GM12878 (cell line): ENCODE measurements at regions not wholly inside any gene's neighbourhood (a gene's known extent, or its start where the extent isn't known, plus 50 kb on each side); places are given as distances from the start of the nearest gene placed in this dataset.

Experiments
- ATAC-seq: fragments of 200-7000 bp; cut with Tn5 transposase; 3 replicates; pipeline ENCODE4 v1.9.1; 2020; ENCODE audit warnings: mild to moderate bottlenecking, moderate library complexity
- BruUV-seq: library from RNA; stranded (reverse); fragments of 400-500 nt; replicated peaks from 2 replicates; lab custom pipeline; 2021; lab: Mats Ljungman, UMichigan
- CTCF ChIA-PET: fragments of 300-600 bp; sonication (Branson Sonifier 250); formaldehyde crosslinking; extraction: SDS; loops from one replicate; lab custom pipeline; 2021; ENCODE audit warnings: inconsistent platforms; lab: Yijun Ruan, JAX
- POLR2A ChIA-PET: fragments of 350-600 bp; formaldehyde crosslinking; extraction: SDS; loops from one replicate; lab custom pipeline; 2021; ENCODE audit warnings: inconsistent platforms; lab: Charles Lee
- RAD21 ChIA-PET: fragments of 300-600 bp; sonication (Branson Sonifier 250); formaldehyde crosslinking; loops from one replicate; lab custom pipeline; 2023; ENCODE audit warnings: antibody characterized with exemption; ENCODE audit not compliant: unreplicated experiment; lab: Charles Lee
- SMC1A ChIA-PET: fragments of 300-600 bp; sonication (Branson Sonifier 250); formaldehyde crosslinking; loops from one replicate; lab custom pipeline; 2023; ENCODE audit not compliant: unreplicated experiment, uncharacterized antibody; lab: Charles Lee
- DNase-seq: peaks from one replicate; pipeline ENCODE4 v3.0.0-alpha.2; 2011; ENCODE audit warnings: low read depth, low spot score
- FAIRE-seq: peaks from 3 replicates; lab custom pipeline; 2011; peaks lifted over from hg19 to GRCh38; lab: Jason Lieb, UNC
- H2AFZ ChIP-seq: 2 replicates; pipeline ENCODE4 v1.6.0; 2011; ENCODE audit warnings: low read depth, low read length, control low read depth; ENCODE audit not compliant: control insufficient read depth
- H3K27ac ChIP-seq: 2 replicates; pipeline ENCODE4 v1.5.1; 2011; ENCODE audit warnings: control low read depth; ENCODE audit not compliant: control insufficient read depth, insufficient read depth
- H3K27me3 ChIP-seq, 2 experiments: replicated peaks in 1 of 2; 2 replicates each; pipeline versions ENCODE4 v1.6.0 to v1.6.1; 2011; ENCODE audit warnings: low read length in 1 of 2; ENCODE audit not compliant: control insufficient read depth in 2 of 2, insufficient read depth in 2 of 2
- H3K36me3 ChIP-seq, 2 experiments: 2 replicates each; pipeline ENCODE4 v1.5.1; 2011; ENCODE audit warnings: low read length in 1 of 2; ENCODE audit not compliant: control insufficient read depth in 2 of 2, insufficient read depth in 2 of 2
- H3K4me1 ChIP-seq: 2 replicates; pipeline ENCODE4 v1.6.1; 2011; ENCODE audit warnings: mild to moderate bottlenecking, low read length, moderate library complexity, mixed read lengths; ENCODE audit not compliant: control insufficient read depth, insufficient read depth
- H3K4me2 ChIP-seq: 2 replicates; pipeline ENCODE4 v1.6.0; 2011; ENCODE audit warnings: control low read depth; ENCODE audit not compliant: control insufficient read depth, insufficient read depth
- H3K4me3 ChIP-seq: fragments of 200-600 bp; sonication (generic); 2 replicates; pipeline ENCODE4 v1.5.1; 2016
- H3K79me2 ChIP-seq: 2 replicates; pipeline ENCODE4 v1.6.0; 2011; ENCODE audit warnings: low read length; ENCODE audit not compliant: control insufficient read depth, insufficient read depth
- H3K9ac ChIP-seq: 2 replicates; pipeline ENCODE4 v1.8.0; 2011; ENCODE audit warnings: low read length, control low read depth, mixed read lengths; ENCODE audit not compliant: control insufficient read depth, insufficient read depth
- H3K9me3 ChIP-seq: replicated peaks from 3 replicates; pipeline ENCODE4 v1.5.1; 2011; ENCODE audit warnings: mild to moderate bottlenecking, low read length; ENCODE audit not compliant: control insufficient read depth, insufficient read depth
- H4K20me1 ChIP-seq: 2 replicates; pipeline ENCODE4 v1.6.0; 2011; ENCODE audit not compliant: control insufficient read depth, insufficient read depth
- BCLAF1 ChIP-seq: fragments of 450-650 bp; IDR thresholded peaks from 2 replicates; pipeline ENCODE4 v1.6.1; 2017; ENCODE audit warnings: antibody characterized with exemption, mild to moderate bottlenecking, moderate library complexity
- CUX1 ChIP-seq: IDR thresholded peaks from 2 replicates; pipeline ENCODE4 v1.6.1; 2012; ENCODE audit warnings: improper control_type of control experiment, low read depth, low read length; ENCODE audit not compliant: insufficient replicate concordance
- GATAD2B ChIP-seq: fragments of 450-650 bp; conservative IDR thresholded peaks from 2 replicates; pipeline ENCODE4 v1.6.1; 2017; ENCODE audit warnings: low read depth, mild to moderate bottlenecking, moderate library complexity
- HDAC2 ChIP-seq: fragments of 200-600 bp; sonication (generic); IDR thresholded peaks from 2 replicates; pipeline ENCODE4 v1.6.1; 2017
- MEF2A ChIP-seq: IDR thresholded peaks from 2 replicates; pipeline ENCODE4 v1.6.1; 2011; ENCODE audit warnings: low read depth, mild to moderate bottlenecking, low read length, moderate library complexity; ENCODE audit not compliant: insufficient read depth
- PAX5 ChIP-seq: IDR thresholded peaks from 2 replicates; pipeline ENCODE4 v1.6.1; 2011; ENCODE audit warnings: low read depth, low read length, borderline replicate concordance
- POU2F2 ChIP-seq: IDR thresholded peaks from 3 replicates; pipeline ENCODE4 v1.6.1; 2011; ENCODE audit warnings: low read depth, mild to moderate bottlenecking, low read length, borderline replicate concordance
- RAD51 ChIP-seq: fragments of 450-650 bp; IDR thresholded peaks from 2 replicates; pipeline ENCODE4 v1.6.1; 2016; ENCODE audit warnings: moderate library complexity, mild to moderate bottlenecking, inconsistent platforms
- RELA ChIP-seq: fragments of 450-650 bp; IDR thresholded peaks from 2 replicates; pipeline ENCODE4 v1.8.0; 2014; ENCODE audit warnings: borderline replicate concordance; ENCODE audit not compliant: partially characterized antibody
- TARDBP ChIP-seq: IDR thresholded peaks from 2 replicates; pipeline ENCODE4 v1.6.1; 2016; ENCODE audit warnings: borderline replicate concordance
- ZBTB33 ChIP-seq: fragments of 450-650 bp; IDR thresholded peaks from 2 replicates; pipeline ENCODE4 v1.6.1; 2017; ENCODE audit warnings: mild to moderate bottlenecking
- ZZZ3 ChIP-seq: IDR thresholded peaks from 2 replicates; pipeline ENCODE4 v1.6.1; 2011; ENCODE audit warnings: low read depth; ENCODE audit not compliant: control insufficient read depth, insufficient read length
- WGBS: methylation state at CpG from one replicate; pipeline ENCODE4 v1.1.6; 2016; ENCODE audit warnings: low lambda C conversion rate; ENCODE audit not compliant: insufficient replicate concordance, insufficient coverage; ENCODE audit errors: missing lambda C conversion rate; 5-methylcytosine and 5-hydroxymethylcytosine counted together
- in situ Hi-C: fragments of 300-500 bp; cut with MboI; formaldehyde crosslinking; loops from 9 replicates; pipeline ENCODE4 v1.14.3; 2018; ENCODE audit warnings: mixed read lengths
- intact Hi-C: fragments of 100-400 bp; cut with micrococcal nuclease; formaldehyde crosslinking; loops from one replicate; pipeline ENCODE4 v1.14.2; 2022; ENCODE audit not compliant: unreplicated experiment

- Histone ChIP-seq H3K9me3 (no peaks in the 10 kb centered on the region), H3K9ac (no peak overlapping the region), H2AFZ (no peak overlapping the region), H3K4me2 (no peak overlapping the region), H3K27me3 (peaks cover 4 to 14% of the 10 kb centered on the region in 2 experiments), H3K4me3 (no peak overlapping the region), H3K4me1 (no peaks in the 10 kb centered on the region), H3K79me2 (no peaks in the 10 kb centered on the region), H3K36me3 (no peaks in the 10 kb centered on the region), H4K20me1 (no peaks in the 10 kb centered on the region), H3K27ac (no peak overlapping the region)
- no TSS peak for BruUV-seq
- ChIA-PET CTCF (no interaction called here), POLR2A (no interaction called here), RAD21 (interaction anchor here (1.4 kb wide), 1 partner anchor 24 kb away, joined by 3 read pairs; no protein-coding TSS in a partner anchor), SMC1A (no interaction called here)
- intact Hi-C loops (no loop called here), in situ Hi-C loops (no loop called here)
- DNase-seq (no peak), ATAC-seq (no peak), FAIRE-seq (no peak)
- WGBS = 34% methylated on average over 20 of the region's 20 CpGs
- TF ChIP-seq MEF2A (no peak), BCLAF1 (no peak), RAD51 (no peak), TARDBP (no peak), ZZZ3 (no peak), POU2F2 (no peak), HDAC2 (no peak), ZBTB33 (no peak), PAX5 (no peak), CUX1 (no peak), RELA (no peak), GATAD2B (no peak)
Observed at GRCh38 chr1:37318490-37318889, 155.9 kb upstream of the ZC3H12A start.
